CD14-positive monocyte (primary cell): ENCODE measurements at regions not wholly inside any gene's neighbourhood (a gene's known extent, or its start where the extent isn't known, plus 50 kb on each side); places are given as distances from the start of the nearest gene placed in this dataset.

Source experiments
- DNase-seq, 3 donors: peaks; one replicate each; pipeline ENCODE4 v3.0.0-alpha.2; 2011 to 2022
- H2AFZ ChIP-seq: 2 replicates; pipeline ENCODE4 v1.6.0; 2012; ENCODE audit warnings: mild to moderate bottlenecking, low read depth, low read length, inconsistent platforms; ENCODE audit not compliant: insufficient read depth, poor library complexity, severe bottlenecking
- H3K27ac ChIP-seq, 2 donors: 1 replicate in 1 of 2; 2 replicates in 1 of 2; pipeline ENCODE4 v1.5.1; 2012 to 2013; ENCODE audit warnings: low read length in 2 of 2, control low read depth in 1 of 2, inconsistent platforms in 1 of 2, low read depth in 1 of 2, mild to moderate bottlenecking in 1 of 2
- H3K27me3 ChIP-seq, 2 donors: one replicate each; pipeline versions ENCODE4 v1.6.0 to v1.6.1; 2011 to 2013; ENCODE audit warnings: low read length in 2 of 2; ENCODE audit not compliant: control insufficient read depth in 2 of 2, insufficient read depth in 2 of 2
- H3K36me3 ChIP-seq, 2 donors: replicated peaks in 1 of 2; 1 replicate in 1 of 2; 2 replicates in 1 of 2; pipeline versions ENCODE4 v1.5.1 to v1.6.1; 2012 to 2013; ENCODE audit warnings: low read length in 2 of 2, control low read depth in 1 of 2, inconsistent platforms in 1 of 2, mild to moderate bottlenecking in 1 of 2; ENCODE audit not compliant: insufficient read depth in 2 of 2, control insufficient read depth in 1 of 2
- H3K4me1 ChIP-seq, 2 donors: 1 replicate in 1 of 2; 2 replicates in 1 of 2; pipeline versions ENCODE4 v1.5.1 to v1.6.1; 2012 to 2013; ENCODE audit warnings: low read length in 2 of 2, control low read depth in 1 of 2, inconsistent platforms in 1 of 2, mild to moderate bottlenecking in 1 of 2, moderate library complexity in 1 of 2; ENCODE audit not compliant: insufficient read depth in 2 of 2, control insufficient read depth in 1 of 2
- H3K4me2 ChIP-seq: replicated peaks from 2 replicates; pipeline ENCODE3; 2012; ENCODE audit warnings: low read length, moderate library complexity, mild to moderate bottlenecking; ENCODE audit not compliant: poor library complexity, severe bottlenecking; ENCODE audit errors: extremely low read depth
- H3K4me3 ChIP-seq, 3 experiments: fragments of 200-600 bp in 1 of 3; sonication (generic) in 1 of 3; replicated peaks in 1 of 3; 1 replicate in 2 of 3; 2 replicates in 1 of 3; pipeline ENCODE4 v1.5.1; 2011 to 2013; ENCODE audit warnings: low read length in 3 of 3, mild to moderate bottlenecking in 3 of 3, control low read depth in 2 of 3, low read depth in 2 of 3, inconsistent platforms in 1 of 3, moderate library complexity in 1 of 3
- H3K79me2 ChIP-seq: 2 replicates; pipeline ENCODE4 v1.6.0; 2012; ENCODE audit warnings: mild to moderate bottlenecking, control low read depth, inconsistent platforms, low read length, moderate library complexity; ENCODE audit not compliant: insufficient read depth
- H3K9ac ChIP-seq: 2 replicates; pipeline ENCODE4 v1.6.0; 2017; ENCODE audit warnings: low read length, mild to moderate bottlenecking; ENCODE audit not compliant: insufficient read depth, poor library complexity, severe bottlenecking
- H3K9me3 ChIP-seq, 2 donors: replicated peaks in 1 of 2; 1 replicate in 1 of 2; 2 replicates in 1 of 2; pipeline versions ENCODE4 v1.5.1 to v1.6.1; 2012 to 2013; ENCODE audit warnings: low read length in 2 of 2, control low read depth in 1 of 2; ENCODE audit not compliant: control insufficient read depth in 1 of 2, insufficient read depth in 1 of 2
- H4K20me1 ChIP-seq: 2 replicates; pipeline ENCODE4 v1.6.0; 2012; ENCODE audit warnings: mild to moderate bottlenecking, low read length, control low read depth, moderate library complexity; ENCODE audit not compliant: insufficient read depth
- H3K27ac Mint-ChIP-seq, 7 donors: one replicate each; pipeline ENCODE4 v1.8.0; 2020; ENCODE audit warnings: mild to moderate bottlenecking in 7 of 7, mixed read lengths in 7 of 7, moderate library complexity in 6 of 7, inconsistent platforms in 2 of 7
- H3K27me3 Mint-ChIP-seq, 3 donors: one replicate each; pipeline ENCODE4 v1.8.0; 2021 to 2022; ENCODE audit warnings: low read depth in 3 of 3, mild to moderate bottlenecking in 3 of 3, mixed read lengths in 3 of 3, moderate library complexity in 3 of 3, inconsistent platforms in 1 of 3
- H3K36me3 Mint-ChIP-seq, 2 donors: one replicate each; pipeline ENCODE4 v1.8.0; 2020; ENCODE audit warnings: mixed read lengths in 2 of 2, inconsistent platforms in 1 of 2, mild to moderate bottlenecking in 1 of 2
- H3K4me1 Mint-ChIP-seq: one replicate; pipeline ENCODE4 v1.8.0; 2020; ENCODE audit warnings: mild to moderate bottlenecking, mixed read lengths
- H3K4me3 Mint-ChIP-seq, 2 donors: one replicate each; pipeline ENCODE4 v1.8.0; 2020; ENCODE audit warnings: mild to moderate bottlenecking in 2 of 2, mixed read lengths in 2 of 2, moderate library complexity in 1 of 2
- H3K9me3 Mint-ChIP-seq, 7 donors: one replicate each; pipeline ENCODE4 v1.8.0; 2020 to 2022; ENCODE audit warnings: mixed read lengths in 7 of 7, mild to moderate bottlenecking in 6 of 7, moderate library complexity in 6 of 7, inconsistent platforms in 2 of 7
- WGBS: methylation state at CpG from one replicate; pipeline ENCODE4 v1.1.5; 2013; ENCODE audit warnings: missing lambda C conversion rate; ENCODE audit not compliant: insufficient coverage; 5-methylcytosine and 5-hydroxymethylcytosine counted together
- intact Hi-C, 2 donors: fragments of 100-400 bp; cut with micrococcal nuclease; formaldehyde crosslinking; loops; one replicate each; pipeline versions ENCODE4 v1.15.0 to v1.15.1; 2023
- TF ChIP-seq, protein P1 (sequence below): fragments of 200-600 bp; IDR thresholded peaks from one replicate; pipeline ENCODE4 v1.8.0; 2022; ENCODE audit warnings: antibody characterized with exemption, mild to moderate bottlenecking

DNA sequence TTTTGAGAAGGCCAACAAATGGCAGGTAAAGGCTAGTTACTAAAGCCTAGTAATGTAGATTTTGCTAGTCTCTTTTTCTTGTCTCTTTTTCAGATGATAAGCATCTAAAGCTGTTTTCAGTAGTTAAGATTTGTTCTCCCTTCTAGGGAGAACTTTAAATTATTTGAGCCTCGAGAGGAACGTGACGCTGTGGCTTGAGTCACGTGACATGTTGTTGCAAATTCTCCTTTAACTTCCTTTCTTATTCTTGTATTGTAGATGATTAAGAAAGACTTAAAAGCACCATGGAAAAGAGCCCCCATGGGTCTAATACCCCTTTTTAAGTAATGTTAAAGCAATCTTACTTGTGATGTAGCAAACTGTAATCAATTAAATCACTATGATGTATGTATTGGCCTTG is 2698.7 kb downstream of the PCDH9 start:
- H3K36me3 ChIP-seq = no peaks in the 10 kb centered on the region
- no peaks in the 10 kb centered on the region for H4K20me1 ChIP-seq
- no peaks in the 10 kb centered on the region for H3K4me1 ChIP-seq
- H3K4me1 Mint-ChIP-seq = no peaks in the 10 kb centered on the region
- no peaks in the 10 kb centered on the region for H3K9me3 ChIP-seq
- H3K4me2 ChIP-seq = no peak overlapping the region
- H3K79me2 ChIP-seq = no peaks in the 10 kb centered on the region
- H3K4me3 Mint-ChIP-seq = no peak overlapping the region
- peaks cover 0 to 2% (median 0%) of the 10 kb centered on the region in 3 donors for H3K27me3 Mint-ChIP-seq
- no peak overlapping the region for H3K27ac Mint-ChIP-seq
- TF ChIP-seq, protein P1, sequence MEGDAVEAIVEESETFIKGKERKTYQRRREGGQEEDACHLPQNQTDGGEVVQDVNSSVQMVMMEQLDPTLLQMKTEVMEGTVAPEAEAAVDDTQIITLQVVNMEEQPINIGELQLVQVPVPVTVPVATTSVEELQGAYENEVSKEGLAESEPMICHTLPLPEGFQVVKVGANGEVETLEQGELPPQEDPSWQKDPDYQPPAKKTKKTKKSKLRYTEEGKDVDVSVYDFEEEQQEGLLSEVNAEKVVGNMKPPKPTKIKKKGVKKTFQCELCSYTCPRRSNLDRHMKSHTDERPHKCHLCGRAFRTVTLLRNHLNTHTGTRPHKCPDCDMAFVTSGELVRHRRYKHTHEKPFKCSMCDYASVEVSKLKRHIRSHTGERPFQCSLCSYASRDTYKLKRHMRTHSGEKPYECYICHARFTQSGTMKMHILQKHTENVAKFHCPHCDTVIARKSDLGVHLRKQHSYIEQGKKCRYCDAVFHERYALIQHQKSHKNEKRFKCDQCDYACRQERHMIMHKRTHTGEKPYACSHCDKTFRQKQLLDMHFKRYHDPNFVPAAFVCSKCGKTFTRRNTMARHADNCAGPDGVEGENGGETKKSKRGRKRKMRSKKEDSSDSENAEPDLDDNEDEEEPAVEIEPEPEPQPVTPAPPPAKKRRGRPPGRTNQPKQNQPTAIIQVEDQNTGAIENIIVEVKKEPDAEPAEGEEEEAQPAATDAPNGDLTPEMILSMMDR = no peak
- no peak overlapping the region for H3K9ac ChIP-seq
- H3K4me3 ChIP-seq = no peak overlapping the region
- H3K27me3 ChIP-seq = no peaks in the 10 kb centered on the region
- WGBS = no CpG with 5 or more reads among the region's 4 CpGs
- no peaks in the 10 kb centered on the region for H3K36me3 Mint-ChIP-seq
- intact Hi-C loops = no loop called here
- H3K27ac ChIP-seq = no peak overlapping the region
- H3K9me3 Mint-ChIP-seq = no peaks in the 10 kb centered on the region
- H2AFZ ChIP-seq = no peak overlapping the region
- DNase-seq = no peak

- no peak overlapping the region for H3K4me2 ChIP-seq
- H3K27ac ChIP-seq = no peak overlapping the region
- Mint-ChIP-seq H3K4me3 (no peak overlapping the region), H3K4me1 (no peaks in the 10 kb centered on the region), H3K36me3 (no peaks in the 10 kb centered on the region), H3K27ac (no peak overlapping the region), H3K9me3 (peaks cover 0 to 5% (median 0%) of the 10 kb centered on the region in 7 donors), H3K27me3 (peaks cover 0 to 2% (median 0%) of the 10 kb centered on the region in 3 donors)
- no CpG with 5 or more reads among the region's 2 CpGs for WGBS
- peaks cover 4 to 6% of the 10 kb centered on the region in 2 donors for H3K9me3 ChIP-seq
- H3K27me3 ChIP-seq = no peaks in the 10 kb centered on the region
- no peaks in the 10 kb centered on the region for H4K20me1 ChIP-seq
- no peaks in the 10 kb centered on the region for H3K36me3 ChIP-seq
- no peaks in the 10 kb centered on the region for H3K79me2 ChIP-seq
- no peak overlapping the region for H3K9ac ChIP-seq
- intact Hi-C loops = no loop called here
- TF ChIP-seq, protein P1 = peak; percentile 44
- no peak overlapping the region for H3K4me3 ChIP-seq
- no peak overlapping the region for H2AFZ ChIP-seq
- no peaks in the 10 kb centered on the region for H3K4me1 ChIP-seq
- no peak for DNase-seq
Observed at GRCh38 chr13:64529874-64530485, 2700.2 kb downstream of the PCDH9 start.
